T-cell (primary cell): ENCODE measurements at regions not wholly inside any gene's neighbourhood (a gene's known extent, or its start where the extent isn't known, plus 50 kb on each side); places are given as distances from the start of the nearest gene placed in this dataset.
"Not testable (repeated sequence)": the region's sequence is repeated elsewhere in the genome, so short reads cannot be mapped to it uniquely, and the experiment has no call there.

Experiments
- ATAC-seq, 4 experiments: fragments of 200-7000 bp in 3 of 4; fragments of 150-1000 bp in 1 of 4; cut with Tn5 transposase; replicated peaks in 1 of 4; 1 replicate in 3 of 4; 2 replicates in 1 of 4; pipeline ENCODE4 v1.10.0; 2021; ENCODE audit warnings: moderate library complexity in 3 of 4, mild to moderate bottlenecking in 2 of 4, moderate number of reproducible peaks in 1 of 4
- CTCF ChIA-PET, 2 donors: fragments of 300-600 bp; sonication (Branson Sonifier 250); formaldehyde crosslinking; loops; one replicate each; lab custom pipeline; 2022; ENCODE audit warnings: antibody characterized with exemption in 2 of 2; lab: Charles Lee
- POLR2A ChIA-PET, 2 donors: fragments of 300-600 bp; sonication (Branson Sonifier 250); formaldehyde crosslinking; loops; one replicate each; lab custom pipeline; 2022; ENCODE audit warnings: antibody characterized with exemption in 2 of 2; lab: Charles Lee
- DNase-seq, 35 experiments: peaks; one replicate each; pipeline versions ENCODE4 v3.0.0 to v3.0.0-alpha.2; 2013 to 2023
- H3K27ac ChIP-seq: one replicate; pipeline ENCODE4 v1.5.1; 2013; ENCODE audit warnings: low read length
- H3K27me3 ChIP-seq, 2 experiments: replicated peaks in 1 of 2; 1 replicate in 1 of 2; 2 replicates in 1 of 2; pipeline versions ENCODE4 v1.6.1 to v1.7.0; 2013; ENCODE audit warnings: low read length in 1 of 2, mixed read lengths in 1 of 2; ENCODE audit not compliant: control insufficient read depth in 2 of 2, insufficient read depth in 2 of 2; ENCODE audit errors: extremely low read depth in 1 of 2
- H3K36me3 ChIP-seq, 2 donors: 1 replicate in 1 of 2; 2 replicates in 1 of 2; pipeline versions ENCODE4 v1.6.1 to v1.7.0; 2013; ENCODE audit warnings: low read length in 1 of 2; ENCODE audit not compliant: control insufficient read depth in 2 of 2, insufficient read depth in 1 of 2; ENCODE audit errors: extremely low read depth in 1 of 2
- H3K4me1 ChIP-seq, 2 experiments: 1 replicate in 1 of 2; 2 replicates in 1 of 2; pipeline versions ENCODE4 v1.6.1 to v1.7.0; 2013; ENCODE audit warnings: low read length in 2 of 2, mixed read lengths in 1 of 2; ENCODE audit not compliant: insufficient read depth in 2 of 2, control insufficient read depth in 1 of 2; ENCODE audit errors: extremely low read depth in 1 of 2
- H3K4me3 ChIP-seq, 2 donors: 1 replicate in 1 of 2; 2 replicates in 1 of 2; pipeline versions ENCODE4 v1.5.1 to v1.7.0; 2013; ENCODE audit warnings: mild to moderate bottlenecking in 2 of 2, low read length in 1 of 2, moderate library complexity in 1 of 2; ENCODE audit not compliant: control insufficient read depth in 1 of 2; ENCODE audit errors: extremely low read depth in 1 of 2
- H3K9me3 ChIP-seq: 2 replicates; pipeline ENCODE4 v1.7.0; 2013
- H3K27ac Mint-ChIP-seq, 2 donors: one replicate each; pipeline ENCODE4 v1.8.0; 2020 to 2021; ENCODE audit warnings: mild to moderate bottlenecking in 2 of 2, mixed read lengths in 2 of 2
- H3K27me3 Mint-ChIP-seq, 2 donors: one replicate each; pipeline ENCODE4 v1.8.0; 2021 to 2022; ENCODE audit warnings: mixed read lengths in 2 of 2
- H3K36me3 Mint-ChIP-seq: one replicate; pipeline ENCODE4 v1.8.0; 2021; ENCODE audit warnings: mixed read lengths
- H3K4me1 Mint-ChIP-seq, 3 donors: one replicate each; pipeline ENCODE4 v1.8.0; 2020 to 2022; ENCODE audit warnings: mixed read lengths in 3 of 3, mild to moderate bottlenecking in 1 of 3
- H3K4me3 Mint-ChIP-seq, 3 donors: one replicate each; pipeline ENCODE4 v1.8.0; 2020 to 2022; ENCODE audit warnings: mild to moderate bottlenecking in 3 of 3, mixed read lengths in 3 of 3, moderate library complexity in 3 of 3
- H3K9me3 Mint-ChIP-seq, 3 donors: one replicate each; pipeline ENCODE4 v1.8.0; 2020 to 2022; ENCODE audit warnings: mixed read lengths in 3 of 3
- WGBS: methylation state at CpG from one replicate; pipeline ENCODE4 v1.1.5; 2013; ENCODE audit warnings: missing lambda C conversion rate; ENCODE audit not compliant: insufficient coverage; 5-methylcytosine and 5-hydroxymethylcytosine counted together

- peaks cover 0 to 7% of the 10 kb centered on the region in 2 experiments for H3K27me3 ChIP-seq
- WGBS, result 20% methylated on average over 1 of the region's 2 CpGs
- Mint-ChIP-seq H3K27me3 (peaks cover 8 to 23% of the 10 kb centered on the region in 2 donors), H3K4me1 (peaks cover 0 to 6% (median 0%) of the 10 kb centered on the region in 3 donors), H3K9me3 (peaks cover 0 to 6% (median 2%) of the 10 kb centered on the region in 3 donors), H3K4me3 (no peak overlapping the region), H3K27ac (no peak overlapping the region), H3K36me3 (no peaks in the 10 kb centered on the region)
- ATAC-seq (no peak), DNase-seq (no peak)
- H3K36me3 ChIP-seq, result no peaks in the 10 kb centered on the region
- H3K9me3 ChIP-seq, result no peaks in the 10 kb centered on the region
- H3K4me3 ChIP-seq, result no peak overlapping the region
- H3K4me1 ChIP-seq, result no peaks in the 10 kb centered on the region
- POLR2A ChIA-PET, result no interaction called here
- CTCF ChIA-PET, result no interaction called here
- no peak overlapping the region for H3K27ac ChIP-seq
These were observed 108.4 kb upstream of the ZKSCAN2 start for GRCh38 chr16:25366078-25366477.

DNA sequence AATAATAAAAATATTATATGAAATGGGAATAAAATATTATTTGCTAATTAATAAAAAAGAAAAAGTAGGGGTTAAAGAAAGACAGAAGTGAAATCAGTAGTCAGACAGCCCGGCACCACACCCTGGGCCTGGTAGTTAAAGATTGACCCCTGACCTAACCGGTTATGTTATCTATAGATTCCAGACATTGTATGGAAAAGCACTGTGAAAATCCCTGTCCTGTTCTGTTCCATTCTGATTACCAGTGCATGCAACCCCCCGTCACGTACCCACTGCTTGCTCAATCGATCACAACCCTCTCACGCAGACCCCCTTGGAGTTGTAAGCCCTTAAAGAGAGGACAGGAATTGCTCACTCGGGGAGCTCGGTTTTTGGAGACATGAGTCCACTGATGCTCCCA, 101.9 kb upstream of the ZKSCAN2 start:
- H3K4me3 ChIP-seq, H3K36me3 Mint-ChIP-seq, POLR2A ChIA-PET, DNase-seq, H3K27me3 Mint-ChIP-seq, H3K9me3 Mint-ChIP-seq, H3K4me3 Mint-ChIP-seq, H3K4me1 ChIP-seq, ATAC-seq, H3K27ac ChIP-seq, H3K27ac Mint-ChIP-seq, H3K9me3 ChIP-seq, CTCF ChIA-PET, H3K4me1 Mint-ChIP-seq, H3K36me3 ChIP-seq, H3K27me3 ChIP-seq: not testable (repeated sequence)
- WGBS, result 80% methylated on average over 6 of the region's 8 CpGs

DNA sequence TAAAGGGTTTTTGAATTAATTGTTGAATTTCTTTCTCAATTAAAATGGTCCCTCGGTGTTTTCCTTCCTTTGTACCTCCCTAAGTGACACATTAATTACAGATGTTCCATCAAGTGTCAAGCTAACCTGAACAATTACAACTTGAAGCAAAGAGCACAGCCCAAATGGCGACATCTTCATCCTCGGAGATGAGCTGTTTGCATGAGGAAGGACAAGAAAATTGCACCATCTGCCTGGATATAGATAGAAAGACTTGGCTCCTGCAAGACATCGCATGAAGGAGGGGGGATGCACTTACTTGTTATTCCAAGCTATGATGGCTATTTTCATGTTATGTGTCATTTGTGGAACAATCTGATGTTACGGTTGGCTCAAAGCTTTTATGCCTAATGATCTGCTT, 86.4 kb upstream of the ZKSCAN2 start:
- Histone ChIP-seq H3K4me3 (no peak overlapping the region), H3K4me1 (no peaks in the 10 kb centered on the region), H3K9me3 (no peaks in the 10 kb centered on the region), H3K27ac (no peak overlapping the region), H3K36me3 (no peaks in the 10 kb centered on the region), H3K27me3 (peaks cover 0 to 5% of the 10 kb centered on the region in 2 experiments)
- H3K27me3 Mint-ChIP-seq, result peaks cover 24 to 32% of the 10 kb centered on the region in 2 donors
- H3K36me3 Mint-ChIP-seq, result no peaks in the 10 kb centered on the region
- DNase-seq, result no peak
- no peak for ATAC-seq
- CTCF ChIA-PET, result no interaction called here
- POLR2A ChIA-PET, result no interaction called here
- no peak overlapping the region for H3K27ac Mint-ChIP-seq
- 72% methylated on average over 4 of the region's 5 CpGs for WGBS
- no peaks in the 10 kb centered on the region for H3K9me3 Mint-ChIP-seq
- H3K4me1 Mint-ChIP-seq, result no peaks in the 10 kb centered on the region
- H3K4me3 Mint-ChIP-seq, result no peak overlapping the region

DNA sequence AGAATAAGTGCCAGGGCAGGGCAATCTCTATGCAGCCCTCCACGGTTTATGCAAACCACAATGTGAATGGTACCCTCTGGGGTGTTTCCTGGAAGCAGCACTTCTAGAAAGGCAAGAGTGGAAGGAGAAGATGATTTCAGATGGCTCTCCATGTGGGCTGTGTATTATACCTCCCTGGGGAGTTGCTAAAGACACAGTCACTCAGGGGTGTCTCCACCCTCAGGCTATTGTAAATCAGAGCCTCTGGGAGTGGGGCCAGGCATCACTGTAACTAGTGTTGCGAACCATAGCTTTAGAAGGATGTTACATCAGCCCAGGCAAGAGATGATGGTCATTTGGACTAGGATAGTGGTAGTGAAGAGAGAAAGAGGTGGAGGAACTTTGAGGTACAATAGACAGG, 83.3 kb upstream of the ZKSCAN2 start:
- ChIA-PET CTCF (no interaction called here), POLR2A (no interaction called here)
- Histone ChIP-seq H3K9me3 (no peaks in the 10 kb centered on the region), H3K4me1 (no peaks in the 10 kb centered on the region), H3K4me3 (no peak overlapping the region), H3K27me3 (no peaks in the 10 kb centered on the region), H3K27ac (no peak overlapping the region), H3K36me3 (no peaks in the 10 kb centered on the region)
- no peaks in the 10 kb centered on the region for H3K36me3 Mint-ChIP-seq
- DNase-seq (no peak), ATAC-seq (no peak)
- WGBS, result 60% methylated on average over 1 of the region's 2 CpGs
- no peak overlapping the region for H3K4me3 Mint-ChIP-seq
- H3K27me3 Mint-ChIP-seq, result peaks cover 13 to 14% of the 10 kb centered on the region in 2 donors
- H3K27ac Mint-ChIP-seq, result no peak overlapping the region
- H3K9me3 Mint-ChIP-seq, result no peaks in the 10 kb centered on the region
- H3K4me1 Mint-ChIP-seq, result no peaks in the 10 kb centered on the region

DNA sequence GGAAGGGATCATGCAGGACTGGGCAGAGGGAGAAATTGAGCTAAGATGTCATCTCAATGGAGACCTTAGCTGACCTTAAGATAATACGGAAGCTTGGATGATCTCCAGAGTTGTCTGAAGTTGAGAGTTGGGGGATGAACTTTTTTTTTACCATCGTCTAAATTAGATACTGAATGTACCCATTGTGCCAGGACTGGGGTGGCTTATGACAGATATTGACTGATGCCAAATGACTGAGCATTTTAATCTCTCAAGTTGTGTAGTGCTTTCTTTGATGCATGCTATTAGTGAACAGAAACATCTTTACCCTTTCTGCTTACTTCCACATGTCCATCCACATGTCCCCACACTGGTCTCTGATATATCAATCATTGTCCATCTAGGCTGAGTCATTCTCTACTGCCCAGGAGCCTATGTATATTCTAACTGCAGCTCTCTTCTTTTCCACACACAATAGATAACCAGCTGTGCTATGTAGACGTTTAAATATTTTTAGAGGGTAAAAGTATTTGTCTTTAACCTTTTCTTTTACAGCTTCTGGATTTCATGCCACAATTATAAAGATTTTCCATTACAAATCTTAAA, 60.2 kb upstream of the ZKSCAN2 start:
- no CpG with 5 or more reads among the region's 3 CpGs for WGBS
- Histone ChIP-seq H3K36me3 (no peaks in the 10 kb centered on the region), H3K27ac (no peak overlapping the region), H3K9me3 (no peaks in the 10 kb centered on the region), H3K27me3 (peaks cover 0 to 6% of the 10 kb centered on the region in 2 experiments), H3K4me3 (no peak overlapping the region), H3K4me1 (no peaks in the 10 kb centered on the region)
- Mint-ChIP-seq H3K36me3 (no peaks in the 10 kb centered on the region), H3K4me1 (no peaks in the 10 kb centered on the region), H3K9me3 (peaks cover 15 to 49% (median 35%) of the 10 kb centered on the region in 3 donors), H3K4me3 (no peak overlapping the region), H3K27me3 (peaks cover 12 to 18% of the 10 kb centered on the region in 2 donors), H3K27ac (no peak overlapping the region)
- ATAC-seq, result no peak
- no peak for DNase-seq
- ChIA-PET POLR2A (no interaction called here), CTCF (no interaction called here)

GRCh38 chr16:25311950-25312349, 54.3 kb upstream of the ZKSCAN2 start:
- H3K36me3 ChIP-seq, result no peaks in the 10 kb centered on the region
- peaks cover 2% of the 10 kb centered on the region for H3K9me3 ChIP-seq
- no peaks in the 10 kb centered on the region for H3K4me1 ChIP-seq
- peaks cover 0 to 9% of the 10 kb centered on the region in 2 experiments for H3K27me3 ChIP-seq
- no peak overlapping the region for H3K27ac ChIP-seq
- peaks cover 18 to 51% (median 37%) of the 10 kb centered on the region in 3 donors for H3K9me3 Mint-ChIP-seq
- H3K4me3 ChIP-seq, result no peak overlapping the region
- DNase-seq (no peak), ATAC-seq (no peak)
- POLR2A ChIA-PET, result no interaction called here
- H3K36me3 Mint-ChIP-seq, result peaks cover 4% of the 10 kb centered on the region
- H3K27ac Mint-ChIP-seq, result no peak overlapping the region
- peaks cover 10 to 15% of the 10 kb centered on the region in 2 donors for H3K27me3 Mint-ChIP-seq
- CTCF ChIA-PET, result interaction anchor here in 1 of 2 donors (0.7 kb wide), 1 partner anchor 883 kb away, joined by 3 read pairs; no protein-coding TSS in a partner anchor
- H3K4me3 Mint-ChIP-seq, result no peak overlapping the region
- H3K4me1 Mint-ChIP-seq, result no peaks in the 10 kb centered on the region

GRCh38 chr16:25311039-25311438, 53.4 kb upstream of the ZKSCAN2 start:
- WGBS, result 71% methylated on average over 1 of the region's 2 CpGs
- POLR2A ChIA-PET, result no interaction called here
- CTCF ChIA-PET, result no interaction called here

More at GRCh38 chr16:25311039-25311438, 53.4 kb upstream of the ZKSCAN2 start:
- Histone ChIP-seq H3K27me3 (peaks cover 0 to 9% of the 10 kb centered on the region in 2 experiments), H3K36me3 (no peaks in the 10 kb centered on the region), H3K27ac (no peak overlapping the region), H3K4me3 (no peak overlapping the region), H3K4me1 (no peaks in the 10 kb centered on the region), H3K9me3 (peaks cover 2% of the 10 kb centered on the region)
- peaks cover 4% of the 10 kb centered on the region for H3K36me3 Mint-ChIP-seq
- DNase-seq, result no peak
- H3K4me1 Mint-ChIP-seq, result no peaks in the 10 kb centered on the region
- peaks cover 7 to 10% of the 10 kb centered on the region in 2 donors for H3K27me3 Mint-ChIP-seq
- no peak overlapping the region for H3K4me3 Mint-ChIP-seq
- H3K9me3 Mint-ChIP-seq, result peaks cover 14 to 46% (median 31%) of the 10 kb centered on the region in 3 donors
- ATAC-seq, result no peak
- no peak overlapping the region for H3K27ac Mint-ChIP-seq
